ENCODE measurements at regions not wholly inside any gene's neighbourhood (a gene's known extent, or its start where the extent isn't known, plus 50 kb on each side); places are given as distances from the start of the nearest gene placed in this dataset.

DNA sequence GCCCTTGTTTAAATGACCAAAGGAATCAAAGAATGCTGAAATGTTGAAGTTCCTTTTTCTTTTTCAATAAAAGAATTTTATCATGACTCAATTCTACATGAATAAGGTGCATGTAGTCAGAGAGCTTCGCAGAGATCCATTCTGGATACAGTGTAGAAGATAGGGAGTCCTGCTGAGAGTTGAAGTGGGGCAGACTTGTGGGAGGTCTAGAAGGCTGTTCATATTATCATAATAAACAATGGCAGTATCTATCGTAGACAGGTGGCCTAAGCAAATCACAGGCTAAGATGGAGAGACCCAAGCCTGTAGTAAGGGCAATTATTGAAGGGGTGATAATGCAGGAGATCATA lies 1322.0 kb upstream of the CELF4 start:
- Histone ChIP-seq H3K4me1 (ENCODE audit: insufficient read depth) (no peaks in the 10 kb centered on the region), H3K4me3 (ENCODE audit: low read depth, low read length) (no peak overlapping the region), H3K27ac (ENCODE audit: low read depth) (no peak overlapping the region), H3K36me3 (ENCODE audit: insufficient read depth) (no peaks in the 10 kb centered on the region)
- no peak for DNase-seq (ENCODE audit: extremely low spot score)
- 85% methylated on average over 2 of the region's 2 CpGs for WGBS

DNA sequence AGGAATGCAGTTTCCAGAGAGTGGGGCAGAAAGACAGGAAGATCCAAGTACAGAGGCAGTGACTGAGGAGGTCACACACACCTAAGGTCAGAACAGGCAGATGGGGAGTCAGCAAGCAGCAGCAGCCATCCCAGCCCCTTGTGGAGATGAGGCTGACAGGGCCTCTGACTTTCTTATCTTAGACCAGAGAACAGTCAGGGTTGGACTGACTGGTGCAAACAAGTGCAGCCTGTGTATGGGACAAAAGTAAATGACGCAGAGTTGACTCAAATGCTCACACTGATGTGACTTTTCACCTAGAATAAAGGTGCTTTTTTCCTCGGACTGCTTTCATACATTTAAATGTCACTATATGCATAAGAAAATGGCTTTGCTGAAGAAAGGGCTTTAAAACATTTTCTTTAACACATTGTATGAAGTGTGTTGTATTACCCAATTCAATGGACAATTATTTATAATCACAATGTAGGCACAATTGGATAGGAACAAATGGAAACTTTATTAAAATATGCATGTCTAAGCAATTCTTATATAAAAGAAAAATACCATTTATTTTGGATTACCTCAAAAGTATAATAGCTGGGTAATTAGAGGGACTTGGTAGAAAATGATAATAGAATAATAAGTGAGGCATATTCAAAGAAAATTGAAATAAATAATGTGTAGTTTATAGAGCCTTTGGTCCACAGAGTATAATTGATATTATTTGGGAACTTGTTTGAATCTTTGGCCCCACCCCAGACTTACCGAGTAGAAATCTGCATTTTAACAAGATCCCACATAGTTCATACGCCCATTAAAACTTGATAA lies 1321.5 kb upstream of the CELF4 start:
- no peaks in the 10 kb centered on the region for H3K36me3 ChIP-seq (ENCODE audit: insufficient read depth)
- WGBS: 83% methylated on average over 4 of the region's 4 CpGs
- no peaks in the 10 kb centered on the region for H3K4me1 ChIP-seq (ENCODE audit: insufficient read depth)
- DNase-seq (ENCODE audit: extremely low spot score): no peak
- no peak overlapping the region for H3K4me3 ChIP-seq (ENCODE audit: low read depth, low read length)
- H3K27ac ChIP-seq (ENCODE audit: low read depth): no peak overlapping the region

GRCh38 chr18:38886235-38886634 lies 1320.6 kb upstream of the CELF4 start:
- no peaks in the 10 kb centered on the region for H3K4me1 ChIP-seq (ENCODE audit: insufficient read depth)
- no peaks in the 10 kb centered on the region for H3K36me3 ChIP-seq (ENCODE audit: insufficient read depth)
- no peak for DNase-seq (ENCODE audit: extremely low spot score)
- WGBS: 93% methylated on average over 2 of the region's 2 CpGs
- no peak overlapping the region for H3K27ac ChIP-seq (ENCODE audit: low read depth)
- no peak overlapping the region for H3K4me3 ChIP-seq (ENCODE audit: low read depth, low read length)

- DNase-seq (ENCODE audit: extremely low spot score): no peak
- Histone ChIP-seq H3K4me3 (ENCODE audit: low read depth, low read length) (no peak overlapping the region), H3K36me3 (ENCODE audit: insufficient read depth) (no peaks in the 10 kb centered on the region), H3K4me1 (ENCODE audit: insufficient read depth) (no peaks in the 10 kb centered on the region), H3K27ac (ENCODE audit: low read depth) (no peak overlapping the region)
- WGBS: 70% methylated on average over 2 of the region's 2 CpGs
Measured at GRCh38 chr18:38884050-38884449, 1318.5 kb upstream of the CELF4 start.

- Histone ChIP-seq H3K4me1 (ENCODE audit: insufficient read depth) (no peaks in the 10 kb centered on the region), H3K27ac (ENCODE audit: low read depth) (no peak overlapping the region), H3K4me3 (ENCODE audit: low read depth, low read length) (no peak overlapping the region), H3K36me3 (ENCODE audit: insufficient read depth) (no peaks in the 10 kb centered on the region)
- WGBS: 76% methylated on average over 4 of the region's 4 CpGs
- DNase-seq (ENCODE audit: extremely low spot score): no peak
Measured at GRCh38 chr18:38883111-38883510, 1317.5 kb upstream of the CELF4 start.

DNA sequence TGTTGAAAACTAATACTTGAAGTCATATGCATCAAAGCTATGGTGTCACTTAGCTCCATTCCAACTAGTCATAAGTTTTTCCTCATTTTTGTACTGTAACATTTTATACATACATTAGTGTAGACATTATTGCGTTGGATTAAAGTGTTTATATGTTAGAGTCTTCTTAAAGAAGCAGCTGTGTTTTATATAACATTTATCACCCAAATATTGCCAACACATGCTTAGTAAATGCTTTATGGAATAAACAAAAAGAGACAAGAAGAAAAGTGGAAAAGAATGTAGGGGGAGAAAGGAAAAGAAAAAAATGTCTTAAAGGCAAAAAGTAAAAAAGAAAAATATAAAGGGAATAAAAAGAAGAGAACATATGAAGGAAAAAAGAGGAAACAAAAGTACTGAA lies 1314.3 kb upstream of the CELF4 start:
- no peaks in the 10 kb centered on the region for H3K36me3 ChIP-seq (ENCODE audit: insufficient read depth)
- H3K4me3 ChIP-seq (ENCODE audit: low read depth, low read length): no peak overlapping the region
- no peak for DNase-seq (ENCODE audit: extremely low spot score)
- 45% methylated on average over 1 of the region's 1 CpG for WGBS
- H3K27ac ChIP-seq (ENCODE audit: low read depth): no peak overlapping the region
- no peaks in the 10 kb centered on the region for H3K4me1 ChIP-seq (ENCODE audit: insufficient read depth)

DNA sequence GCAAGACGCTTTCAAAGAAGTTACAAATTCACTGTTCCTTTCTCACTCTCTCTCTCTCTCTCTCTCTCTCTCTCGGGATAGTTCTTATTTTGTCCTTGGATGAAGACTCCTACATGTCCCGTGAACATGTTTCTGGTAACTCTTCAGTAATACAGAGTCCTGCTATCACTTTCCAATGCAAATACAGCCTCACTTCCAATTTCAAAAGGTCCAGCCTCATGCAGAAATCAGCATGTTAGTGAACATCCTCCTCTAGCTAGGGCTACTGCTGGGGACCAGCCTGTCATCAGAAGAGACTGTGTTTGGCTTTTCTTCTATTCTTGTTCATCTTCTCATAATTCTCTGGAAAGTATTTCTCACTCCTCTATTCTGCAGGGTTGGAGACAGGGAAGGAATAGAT lies 1306.7 kb upstream of the CELF4 start:
- H3K4me3 ChIP-seq (ENCODE audit: low read depth, low read length): no peak overlapping the region
- no peak for DNase-seq (ENCODE audit: extremely low spot score)
- no peak overlapping the region for H3K27ac ChIP-seq (ENCODE audit: low read depth)
- no peaks in the 10 kb centered on the region for H3K36me3 ChIP-seq (ENCODE audit: insufficient read depth)
- no peaks in the 10 kb centered on the region for H3K4me1 ChIP-seq (ENCODE audit: insufficient read depth)
- WGBS: 83% methylated on average over 3 of the region's 3 CpGs

GRCh38 chr18:38868757-38869156 lies 1303.2 kb upstream of the CELF4 start:
- 89% methylated on average over 2 of the region's 2 CpGs for WGBS
- no peak for DNase-seq (ENCODE audit: extremely low spot score)
- H3K4me3 ChIP-seq (ENCODE audit: low read depth, low read length): no peak overlapping the region

DNA sequence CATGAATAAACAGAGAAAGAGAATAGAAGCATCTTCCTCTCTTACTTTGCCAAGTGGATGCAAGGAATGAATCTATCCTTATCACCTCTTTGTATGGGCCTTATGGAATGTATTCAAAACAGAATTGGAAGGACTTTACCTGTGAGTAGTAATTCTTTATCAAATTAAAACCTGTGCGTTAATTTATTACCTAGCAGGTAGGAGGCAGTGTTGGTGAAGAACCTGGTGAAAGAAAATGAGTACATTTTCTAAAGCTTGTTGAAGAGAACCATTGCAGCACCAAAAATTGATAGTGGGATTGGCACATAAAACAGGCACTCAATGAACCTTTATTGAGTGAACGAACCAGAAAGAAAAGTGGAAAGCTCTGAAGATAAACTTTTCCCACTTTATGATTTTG lies 1302.1 kb upstream of the CELF4 start:
- DNase-seq (ENCODE audit: extremely low spot score): no peak
- 93% methylated on average over 2 of the region's 2 CpGs for WGBS

More at GRCh38 chr18:38868757-38869156, 1303.2 kb upstream of the CELF4 start:
- Histone ChIP-seq H3K4me1 (ENCODE audit: insufficient read depth) (no peaks in the 10 kb centered on the region), H3K27ac (ENCODE audit: low read depth) (no peak overlapping the region), H3K36me3 (ENCODE audit: insufficient read depth) (no peaks in the 10 kb centered on the region)

GRCh38 chr18:38851526-38851925 lies 1285.9 kb upstream of the CELF4 start:
- Histone ChIP-seq H3K27ac (ENCODE audit: low read depth) (no peak overlapping the region), H3K4me3 (ENCODE audit: low read depth, low read length) (no peak overlapping the region), H3K4me1 (ENCODE audit: insufficient read depth) (no peaks in the 10 kb centered on the region), H3K36me3 (ENCODE audit: insufficient read depth) (no peaks in the 10 kb centered on the region)
- no peak for DNase-seq (ENCODE audit: extremely low spot score)

More for the DNA sequence above, 1302.1 kb upstream of the CELF4 start:
- Histone ChIP-seq H3K4me3 (ENCODE audit: low read depth, low read length) (no peak overlapping the region), H3K27ac (ENCODE audit: low read depth) (no peak overlapping the region), H3K36me3 (ENCODE audit: insufficient read depth) (no peaks in the 10 kb centered on the region), H3K4me1 (ENCODE audit: insufficient read depth) (no peaks in the 10 kb centered on the region)

DNA sequence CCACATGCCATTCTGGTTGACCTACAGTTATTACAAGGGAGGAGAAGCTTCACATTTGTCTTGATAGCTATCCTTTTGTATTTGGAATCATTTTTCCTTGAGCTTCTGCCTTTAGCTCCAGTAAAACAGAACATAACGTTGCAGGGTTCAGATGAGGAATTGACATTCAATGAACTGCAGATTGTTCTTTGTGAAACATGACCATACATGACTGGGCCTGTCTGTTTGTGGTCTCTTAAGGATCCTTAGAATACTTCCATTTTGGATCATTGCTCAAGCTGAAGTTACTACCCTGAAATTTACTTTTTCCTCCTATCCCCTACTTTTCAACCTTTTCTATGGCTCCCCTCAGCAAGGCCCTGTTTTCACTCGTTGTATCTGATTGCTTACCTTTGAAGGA lies 1281.7 kb upstream of the CELF4 start:
- Histone ChIP-seq H3K27ac (ENCODE audit: low read depth) (no peak overlapping the region), H3K4me3 (ENCODE audit: low read depth, low read length) (no peak overlapping the region), H3K36me3 (ENCODE audit: insufficient read depth) (no peaks in the 10 kb centered on the region), H3K4me1 (ENCODE audit: insufficient read depth) (no peaks in the 10 kb centered on the region)
- 78% methylated on average over 2 of the region's 2 CpGs for WGBS
- DNase-seq (ENCODE audit: extremely low spot score): no peak

- WGBS: 43% methylated on average over 2 of the region's 2 CpGs
- H3K4me3 ChIP-seq (ENCODE audit: low read depth, low read length): no peak overlapping the region
- no peak overlapping the region for H3K27ac ChIP-seq (ENCODE audit: low read depth)
- H3K4me1 ChIP-seq (ENCODE audit: insufficient read depth): no peaks in the 10 kb centered on the region
- no peaks in the 10 kb centered on the region for H3K36me3 ChIP-seq (ENCODE audit: insufficient read depth)
- DNase-seq (ENCODE audit: extremely low spot score): no peak
Measured at GRCh38 chr18:38843291-38843690, 1277.7 kb upstream of the CELF4 start.

DNA sequence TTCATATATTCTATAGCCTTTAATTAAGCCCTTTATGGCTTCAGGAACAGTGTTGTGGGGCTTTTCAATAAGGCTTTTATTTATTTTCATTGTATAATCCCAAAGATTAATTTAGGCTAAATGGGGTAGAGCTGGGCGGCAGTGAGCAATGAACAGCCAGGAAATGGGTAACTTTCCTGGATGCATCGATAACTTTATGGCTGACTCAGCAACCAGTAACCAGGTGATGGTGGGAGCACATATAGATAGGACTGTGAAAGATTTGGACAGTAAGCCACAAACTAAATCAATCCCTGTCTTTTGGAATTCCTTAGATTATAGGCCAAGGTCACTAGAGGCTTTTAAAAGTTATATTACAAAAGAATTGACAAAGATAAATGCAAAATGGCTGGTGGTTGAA lies 1260.6 kb upstream of the CELF4 start:
- no peak overlapping the region for H3K27ac ChIP-seq (ENCODE audit: low read depth)
- H3K4me3 ChIP-seq (ENCODE audit: low read depth, low read length): no peak overlapping the region
- H3K36me3 ChIP-seq (ENCODE audit: insufficient read depth): no peaks in the 10 kb centered on the region
- WGBS: 97% methylated on average over 2 of the region's 2 CpGs
- DNase-seq (ENCODE audit: extremely low spot score): no peak
- H3K4me1 ChIP-seq (ENCODE audit: insufficient read depth): no peaks in the 10 kb centered on the region

GRCh38 chr18:38811209-38811608 lies 1245.6 kb upstream of the CELF4 start:
- 76% methylated on average over 2 of the region's 2 CpGs for WGBS
- Histone ChIP-seq H3K4me3 (ENCODE audit: low read depth, low read length) (no peak overlapping the region), H3K36me3 (ENCODE audit: insufficient read depth) (no peaks in the 10 kb centered on the region), H3K4me1 (ENCODE audit: insufficient read depth) (no peaks in the 10 kb centered on the region), H3K27ac (ENCODE audit: low read depth) (no peak overlapping the region)
- no peak for DNase-seq (ENCODE audit: extremely low spot score)

DNA sequence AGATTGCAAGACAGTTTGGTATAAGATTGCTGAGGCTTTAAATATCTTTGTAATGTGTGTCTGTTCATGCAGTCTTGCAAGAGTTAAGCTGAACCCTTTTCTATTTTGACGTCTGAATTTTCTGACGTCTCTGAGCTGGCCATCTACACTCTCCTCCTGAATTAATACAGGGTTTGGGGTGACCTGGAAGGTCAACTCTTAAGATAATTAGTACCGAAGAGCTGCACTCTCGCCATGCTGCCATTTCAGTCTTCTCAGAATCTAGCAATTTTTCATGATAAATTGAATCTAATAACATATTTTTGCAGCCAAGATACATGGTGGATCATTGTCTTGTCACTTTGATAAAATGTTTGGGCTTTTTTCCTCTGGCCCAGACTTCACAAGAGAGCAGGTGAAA lies 1245.2 kb upstream of the CELF4 start:
- no peaks in the 10 kb centered on the region for H3K4me1 ChIP-seq (ENCODE audit: insufficient read depth)
- H3K4me3 ChIP-seq (ENCODE audit: low read depth, low read length): no peak overlapping the region
- H3K36me3 ChIP-seq (ENCODE audit: insufficient read depth): no peaks in the 10 kb centered on the region
- no peak for DNase-seq (ENCODE audit: extremely low spot score)
- 59% methylated on average over 4 of the region's 4 CpGs for WGBS
- H3K27ac ChIP-seq (ENCODE audit: low read depth): no peak overlapping the region
